T-helper 17 cell (primary cell): ENCODE measurements at regions not wholly inside any gene's neighbourhood (a gene's known extent, or its start where the extent isn't known, plus 50 kb on each side); places are given as distances from the start of the nearest gene placed in this dataset.

Experiments used
- ATAC-seq: fragments of 150-1000 bp; cut with Tn5 transposase; 2 replicates; pipeline ENCODE4 v1.10.0; 2021; ENCODE audit warnings: mild to moderate bottlenecking, moderate library complexity
- DNase-seq, 3 donors: peaks; one replicate each; pipeline versions ENCODE4 v3.0.0 to v3.0.0-alpha.2; 2020 to 2021
- H3K9me3 ChIP-seq: one replicate; pipeline ENCODE4 v1.7.0; 2013; ENCODE audit warnings: low read length, mild to moderate bottlenecking; ENCODE audit not compliant: control insufficient read depth, poor library complexity, severe bottlenecking
- H3K27ac Mint-ChIP-seq: one replicate; pipeline ENCODE4 v1.8.0; 2022; ENCODE audit warnings: mild to moderate bottlenecking, moderate library complexity, mixed read lengths
- H3K27me3 Mint-ChIP-seq: one replicate; pipeline ENCODE4 v1.8.0; 2022; ENCODE audit warnings: mixed read lengths
- H3K36me3 Mint-ChIP-seq: one replicate; pipeline ENCODE4 v1.8.0; 2022; ENCODE audit warnings: low read depth, mixed read lengths
- H3K4me1 Mint-ChIP-seq: one replicate; pipeline ENCODE4 v1.8.0; 2022; ENCODE audit warnings: mild to moderate bottlenecking, mixed read lengths
- H3K4me3 Mint-ChIP-seq: one replicate; pipeline ENCODE4 v1.8.0; 2022; ENCODE audit warnings: mild to moderate bottlenecking, moderate library complexity, mixed read lengths

- Mint-ChIP-seq H3K36me3 (no peaks in the 10 kb centered on the region), H3K4me1 (no peaks in the 10 kb centered on the region), H3K27ac (no peak overlapping the region), H3K27me3 (peaks cover 40% of the 10 kb centered on the region), H3K4me3 (no peak overlapping the region)
- ATAC-seq (no peak), DNase-seq (no peak)
- H3K9me3 ChIP-seq: no peaks in the 10 kb centered on the region
Measured at GRCh38 chr13:44320611-44321010, 53.0 kb upstream of the SERP2 start.

DNA sequence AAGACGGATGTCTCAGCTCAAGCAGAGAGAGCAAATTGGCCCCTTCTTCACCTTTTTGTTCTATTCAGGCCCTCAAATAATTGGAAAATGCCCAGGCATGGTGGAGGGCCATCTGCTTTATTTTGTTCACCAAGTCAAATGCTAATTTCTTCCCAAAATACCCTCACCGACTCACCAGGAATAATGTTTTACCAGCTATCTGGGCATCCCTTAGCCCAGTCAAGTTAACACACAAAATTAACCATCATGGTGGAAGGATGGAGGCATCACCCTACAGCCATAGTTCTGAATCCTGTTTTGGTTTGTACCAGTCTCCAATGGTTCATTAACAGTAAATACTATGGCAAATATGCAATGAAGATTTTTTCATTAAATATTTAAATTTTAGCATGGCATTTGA lies 51.7 kb upstream of the SERP2 start:
- H3K4me1 Mint-ChIP-seq: no peaks in the 10 kb centered on the region
- DNase-seq: no peak
- no peak overlapping the region for H3K4me3 Mint-ChIP-seq
- no peaks in the 10 kb centered on the region for H3K36me3 Mint-ChIP-seq
- no peaks in the 10 kb centered on the region for H3K9me3 ChIP-seq
- ATAC-seq: no peak
- H3K27ac Mint-ChIP-seq: no peak overlapping the region
- H3K27me3 Mint-ChIP-seq: peaks cover 29% of the 10 kb centered on the region

- H3K9me3 ChIP-seq: no peaks in the 10 kb centered on the region
- H3K4me3 Mint-ChIP-seq: no peak overlapping the region
- ATAC-seq (no peak), DNase-seq (no peak)
- H3K4me1 Mint-ChIP-seq: no peaks in the 10 kb centered on the region
- H3K36me3 Mint-ChIP-seq: no peaks in the 10 kb centered on the region
- no peak overlapping the region for H3K27ac Mint-ChIP-seq
- peaks cover 24% of the 10 kb centered on the region for H3K27me3 Mint-ChIP-seq
Measured at GRCh38 chr13:44322928-44323327, 50.7 kb upstream of the SERP2 start.

GRCh38 chr13:44323754-44324153 lies 49.9 kb upstream of the SERP2 start:
- Mint-ChIP-seq H3K4me1 (no peaks in the 10 kb centered on the region), H3K27ac (no peak overlapping the region), H3K4me3 (no peak overlapping the region), H3K36me3 (no peaks in the 10 kb centered on the region), H3K27me3 (peaks cover 22% of the 10 kb centered on the region)
- DNase-seq (no peak), ATAC-seq (no peak)
- H3K9me3 ChIP-seq: no peaks in the 10 kb centered on the region
